ENCODE measurements at regions not wholly inside any gene's neighbourhood (a gene's known extent, or its start where the extent isn't known, plus 50 kb on each side); places are given as distances from the start of the nearest gene placed in this dataset.
A peak's percentile ranks its signal among the peaks of the same experiment; 100 is the strongest.
"Not testable (repeated sequence)": the region's sequence is repeated elsewhere in the genome, so short reads cannot be mapped to it uniquely, and the experiment has no call there.

DNA sequence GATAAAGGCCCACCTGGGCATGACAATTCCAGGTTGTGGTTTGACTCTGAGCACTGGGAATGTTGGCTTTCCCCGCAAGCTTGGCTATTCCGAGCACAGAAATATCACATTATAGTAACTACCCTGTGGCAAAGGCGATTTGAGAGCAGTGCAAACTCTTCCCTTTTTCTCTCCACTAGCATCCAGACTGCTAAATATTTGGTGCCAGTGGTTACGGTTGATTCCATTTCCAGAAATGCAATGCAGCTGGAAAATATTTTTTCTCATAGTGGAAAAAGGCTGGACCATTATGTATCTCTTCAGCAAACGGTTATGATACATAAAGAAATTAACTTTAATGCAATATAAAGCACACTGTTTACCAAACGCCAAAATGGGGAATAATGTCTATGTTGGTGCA lies 158.0 kb downstream of the ENC1 start:
- no peaks in the 10 kb centered on the region for H4K20me1 ChIP-seq (ENCODE audit: insufficient read depth, low read length)
- DNase-seq (ENCODE audit: insufficient read length, low spot score, missing footprints): no peak
- no peak overlapping the region for H3K4me3 ChIP-seq (ENCODE audit: insufficient read depth, low read length)

DNA sequence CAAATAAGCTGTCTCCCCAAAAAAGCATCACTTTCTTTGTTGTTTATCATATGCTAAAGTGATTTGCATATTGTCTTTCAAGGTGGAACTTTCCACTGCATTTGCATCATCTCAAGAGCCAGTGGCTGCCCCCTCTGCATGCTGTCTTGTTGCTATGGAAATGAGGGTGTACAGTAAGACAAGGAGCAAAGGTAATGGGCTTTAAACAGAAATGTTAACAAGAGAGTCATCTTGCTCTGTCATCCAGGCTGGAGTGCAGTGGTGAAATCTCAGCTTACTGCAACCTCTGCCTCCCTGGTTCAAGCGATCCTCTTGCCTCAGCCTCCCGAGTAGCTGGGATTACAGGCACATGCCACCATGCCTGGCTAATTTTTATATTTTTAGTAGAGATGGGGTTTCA lies 159.2 kb downstream of the ENC1 start:
- not testable (repeated sequence) for H2AFZ ChIP-seq (ENCODE audit: low read length); H3K4me1 ChIP-seq (ENCODE audit: insufficient read depth, low read length); H3K27me3 ChIP-seq (ENCODE audit: insufficient read depth, low read length); H4K20me1 ChIP-seq (ENCODE audit: insufficient read depth, low read length); H3K4me2 ChIP-seq (ENCODE audit: insufficient read depth, low read length); H3K4me3 ChIP-seq (ENCODE audit: insufficient read depth, low read length); DNase-seq (ENCODE audit: insufficient read length, low spot score, missing footprints); H3K36me3 ChIP-seq (ENCODE audit: insufficient read depth, low read length); H3K79me2 ChIP-seq (ENCODE audit: insufficient read depth, low read length); H3K27ac ChIP-seq (ENCODE audit: low read depth, low read length); H3K9me3 ChIP-seq (ENCODE audit: low read depth, low read length)

More for the DNA sequence above, 158.0 kb downstream of the ENC1 start:
- no peaks in the 10 kb centered on the region for H3K4me1 ChIP-seq (ENCODE audit: insufficient read depth, low read length)
- no peaks in the 10 kb centered on the region for H3K27me3 ChIP-seq (ENCODE audit: insufficient read depth, low read length)
- no peak overlapping the region for H3K4me2 ChIP-seq (ENCODE audit: insufficient read depth, low read length)
- no peak overlapping the region for H3K27ac ChIP-seq (ENCODE audit: low read depth, low read length)
- H2AFZ ChIP-seq (ENCODE audit: low read length): no peak overlapping the region
- TF ChIP-seq, protein P1, sequence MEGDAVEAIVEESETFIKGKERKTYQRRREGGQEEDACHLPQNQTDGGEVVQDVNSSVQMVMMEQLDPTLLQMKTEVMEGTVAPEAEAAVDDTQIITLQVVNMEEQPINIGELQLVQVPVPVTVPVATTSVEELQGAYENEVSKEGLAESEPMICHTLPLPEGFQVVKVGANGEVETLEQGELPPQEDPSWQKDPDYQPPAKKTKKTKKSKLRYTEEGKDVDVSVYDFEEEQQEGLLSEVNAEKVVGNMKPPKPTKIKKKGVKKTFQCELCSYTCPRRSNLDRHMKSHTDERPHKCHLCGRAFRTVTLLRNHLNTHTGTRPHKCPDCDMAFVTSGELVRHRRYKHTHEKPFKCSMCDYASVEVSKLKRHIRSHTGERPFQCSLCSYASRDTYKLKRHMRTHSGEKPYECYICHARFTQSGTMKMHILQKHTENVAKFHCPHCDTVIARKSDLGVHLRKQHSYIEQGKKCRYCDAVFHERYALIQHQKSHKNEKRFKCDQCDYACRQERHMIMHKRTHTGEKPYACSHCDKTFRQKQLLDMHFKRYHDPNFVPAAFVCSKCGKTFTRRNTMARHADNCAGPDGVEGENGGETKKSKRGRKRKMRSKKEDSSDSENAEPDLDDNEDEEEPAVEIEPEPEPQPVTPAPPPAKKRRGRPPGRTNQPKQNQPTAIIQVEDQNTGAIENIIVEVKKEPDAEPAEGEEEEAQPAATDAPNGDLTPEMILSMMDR (IDR thresholded peaks at IDR 0.05; ENCODE audit: extremely low read depth, low read depth, low read length): no peak
- no peaks in the 10 kb centered on the region for H3K9me3 ChIP-seq (ENCODE audit: low read depth, low read length)
- no peaks in the 10 kb centered on the region for H3K36me3 ChIP-seq (ENCODE audit: insufficient read depth, low read length)
- no peaks in the 10 kb centered on the region for H3K79me2 ChIP-seq (ENCODE audit: insufficient read depth, low read length)

DNA sequence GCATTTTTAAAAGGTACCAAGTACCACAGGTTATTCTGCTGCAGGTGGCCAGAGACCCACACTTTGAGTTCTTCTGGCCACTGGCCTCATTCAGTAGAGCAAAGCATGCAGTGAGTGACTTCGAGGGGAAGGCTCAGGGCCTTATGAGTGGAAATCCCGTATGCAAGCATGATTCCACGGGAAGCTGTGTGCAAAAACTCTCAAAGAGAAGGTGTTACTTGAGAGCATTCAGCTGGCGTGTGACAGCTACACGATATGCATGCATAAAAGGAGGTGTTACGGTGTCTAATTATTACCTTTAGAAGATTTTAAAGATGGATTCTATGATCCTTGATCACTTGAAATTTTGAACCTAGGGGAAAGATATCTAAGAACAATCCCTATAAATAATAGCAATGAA lies 160.3 kb downstream of the ENC1 start:
- Histone ChIP-seq H3K36me3 (ENCODE audit: insufficient read depth, low read length) (no peaks in the 10 kb centered on the region), H3K79me2 (ENCODE audit: insufficient read depth, low read length) (no peaks in the 10 kb centered on the region), H3K27ac (ENCODE audit: low read depth, low read length) (no peak overlapping the region), H3K4me3 (ENCODE audit: insufficient read depth, low read length) (no peak overlapping the region), H4K20me1 (ENCODE audit: insufficient read depth, low read length) (no peaks in the 10 kb centered on the region), H3K9me3 (ENCODE audit: low read depth, low read length) (no peaks in the 10 kb centered on the region), H3K27me3 (ENCODE audit: insufficient read depth, low read length) (no peaks in the 10 kb centered on the region), H3K4me2 (ENCODE audit: insufficient read depth, low read length) (no peak overlapping the region), H3K4me1 (ENCODE audit: insufficient read depth, low read length) (no peaks in the 10 kb centered on the region), H2AFZ (ENCODE audit: low read length) (no peak overlapping the region)
- DNase-seq (ENCODE audit: insufficient read length, low spot score, missing footprints): peak; percentile 9
- TF ChIP-seq, protein P1 (IDR thresholded peaks at IDR 0.05; ENCODE audit: extremely low read depth, low read depth, low read length): no peak

DNA sequence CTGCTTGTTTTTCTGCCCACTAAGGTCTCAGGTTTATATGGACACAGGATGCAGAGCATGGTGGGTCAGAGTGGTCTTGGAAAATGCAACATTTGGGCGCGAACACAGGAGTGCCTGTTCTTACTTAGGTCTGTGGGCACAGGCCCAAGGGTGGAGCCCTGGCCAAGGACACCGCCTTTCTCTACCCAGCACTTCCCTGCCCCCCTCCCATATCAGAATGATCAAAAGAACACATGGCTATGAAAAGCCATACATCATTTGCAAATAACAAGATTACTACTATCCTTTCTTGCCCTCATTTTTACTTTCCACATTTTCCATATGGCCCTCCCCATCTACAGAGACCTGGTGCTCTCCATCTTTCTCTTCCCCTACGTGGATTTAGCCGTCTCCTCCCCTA lies 162.2 kb downstream of the ENC1 start:
- DNase-seq (ENCODE audit: insufficient read length, low spot score, missing footprints): no peak
- no peaks in the 10 kb centered on the region for H3K27me3 ChIP-seq (ENCODE audit: insufficient read depth, low read length)
- no peaks in the 10 kb centered on the region for H3K4me1 ChIP-seq (ENCODE audit: insufficient read depth, low read length)
- no peaks in the 10 kb centered on the region for H3K79me2 ChIP-seq (ENCODE audit: insufficient read depth, low read length)
- no peaks in the 10 kb centered on the region for H3K36me3 ChIP-seq (ENCODE audit: insufficient read depth, low read length)
- TF ChIP-seq, protein P1 (IDR thresholded peaks at IDR 0.05; ENCODE audit: extremely low read depth, low read depth, low read length): no peak
- no peak overlapping the region for H3K4me3 ChIP-seq (ENCODE audit: insufficient read depth, low read length)
- H4K20me1 ChIP-seq (ENCODE audit: insufficient read depth, low read length): no peaks in the 10 kb centered on the region
- no peak overlapping the region for H3K4me2 ChIP-seq (ENCODE audit: insufficient read depth, low read length)
- H3K27ac ChIP-seq (ENCODE audit: low read depth, low read length): no peak overlapping the region
- no peak overlapping the region for H2AFZ ChIP-seq (ENCODE audit: low read length)
- no peaks in the 10 kb centered on the region for H3K9me3 ChIP-seq (ENCODE audit: low read depth, low read length)
